ENCODE measurements at regions not wholly inside any gene's neighbourhood (a gene's known extent, or its start where the extent isn't known, plus 50 kb on each side); places are given as distances from the start of the nearest gene placed in this dataset.

DNA sequence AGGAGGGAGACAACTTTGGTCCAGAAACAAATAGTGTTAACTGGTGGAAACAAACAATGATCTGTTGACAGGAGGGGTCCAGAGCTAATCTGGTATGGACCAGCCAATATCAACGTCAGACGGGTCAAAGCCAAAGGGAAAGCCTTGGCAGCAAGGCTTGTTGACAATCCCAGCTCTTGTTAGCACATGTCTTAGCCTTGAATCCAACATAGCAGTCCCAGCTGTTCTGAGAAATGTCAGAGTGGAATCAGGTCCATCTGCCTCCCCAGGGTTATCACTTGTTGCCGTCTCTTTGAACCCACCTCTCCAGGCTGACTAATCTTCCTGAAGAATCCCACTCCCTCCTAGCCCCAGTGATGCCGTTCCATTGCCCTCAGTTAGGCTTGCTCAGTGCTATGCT, 404.6 kb upstream of the MCTP2 start:
- TF ChIP-seq, protein P1, sequence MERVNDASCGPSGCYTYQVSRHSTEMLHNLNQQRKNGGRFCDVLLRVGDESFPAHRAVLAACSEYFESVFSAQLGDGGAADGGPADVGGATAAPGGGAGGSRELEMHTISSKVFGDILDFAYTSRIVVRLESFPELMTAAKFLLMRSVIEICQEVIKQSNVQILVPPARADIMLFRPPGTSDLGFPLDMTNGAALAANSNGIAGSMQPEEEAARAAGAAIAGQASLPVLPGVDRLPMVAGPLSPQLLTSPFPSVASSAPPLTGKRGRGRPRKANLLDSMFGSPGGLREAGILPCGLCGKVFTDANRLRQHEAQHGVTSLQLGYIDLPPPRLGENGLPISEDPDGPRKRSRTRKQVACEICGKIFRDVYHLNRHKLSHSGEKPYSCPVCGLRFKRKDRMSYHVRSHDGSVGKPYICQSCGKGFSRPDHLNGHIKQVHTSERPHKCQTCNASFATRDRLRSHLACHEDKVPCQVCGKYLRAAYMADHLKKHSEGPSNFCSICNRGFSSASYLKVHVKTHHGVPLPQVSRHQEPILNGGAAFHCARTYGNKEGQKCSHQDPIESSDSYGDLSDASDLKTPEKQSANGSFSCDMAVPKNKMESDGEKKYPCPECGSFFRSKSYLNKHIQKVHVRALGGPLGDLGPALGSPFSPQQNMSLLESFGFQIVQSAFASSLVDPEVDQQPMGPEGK (CRISPR knock-in tag; IDR thresholded peaks at IDR 0.05; ENCODE audit: borderline replicate concordance), result no peak
- TF ChIP-seq SNAI2 (CRISPR knock-in tag; IDR thresholded peaks at IDR 0.05), result no peak
- TF ChIP-seq, protein P2, sequence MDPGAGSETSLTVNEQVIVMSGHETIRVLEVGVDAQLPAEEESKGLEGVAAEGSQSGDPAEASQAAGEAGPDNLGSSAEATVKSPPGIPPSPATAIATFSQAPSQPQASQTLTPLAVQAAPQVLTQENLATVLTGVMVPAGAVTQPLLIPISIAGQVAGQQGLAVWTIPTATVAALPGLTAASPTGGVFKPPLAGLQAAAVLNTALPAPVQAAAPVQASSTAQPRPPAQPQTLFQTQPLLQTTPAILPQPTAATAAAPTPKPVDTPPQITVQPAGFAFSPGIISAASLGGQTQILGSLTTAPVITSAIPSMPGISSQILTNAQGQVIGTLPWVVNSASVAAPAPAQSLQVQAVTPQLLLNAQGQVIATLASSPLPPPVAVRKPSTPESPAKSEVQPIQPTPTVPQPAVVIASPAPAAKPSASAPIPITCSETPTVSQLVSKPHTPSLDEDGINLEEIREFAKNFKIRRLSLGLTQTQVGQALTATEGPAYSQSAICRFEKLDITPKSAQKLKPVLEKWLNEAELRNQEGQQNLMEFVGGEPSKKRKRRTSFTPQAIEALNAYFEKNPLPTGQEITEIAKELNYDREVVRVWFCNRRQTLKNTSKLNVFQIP (CRISPR knock-in tag; IDR thresholded peaks at IDR 0.05; ENCODE audit: borderline replicate concordance, low read depth), result no peak
- TF ChIP-seq BACH2 (CRISPR knock-in tag; IDR thresholded peaks at IDR 0.05; ENCODE audit: borderline replicate concordance), result no peak
- no peak for TF ChIP-seq PPARA (CRISPR knock-in tag; IDR thresholded peaks at IDR 0.05; ENCODE audit: borderline replicate concordance)
- no peak for TF ChIP-seq ZFP3 (CRISPR knock-in tag; IDR thresholded peaks at IDR 0.05)
